ENCODE measurements at regions not wholly inside any gene's neighbourhood (a gene's known extent, or its start where the extent isn't known, plus 50 kb on each side); places are given as distances from the start of the nearest gene placed in this dataset.

GRCh38 chr9:108269371-108269770 lies 586.4 kb downstream of the ACTL7B start:
- TF ChIP-seq CTCF (conservative IDR thresholded peaks at IDR 0.05; ENCODE audit: low read depth in 2 of 2) (no peak), POLR2AphosphoS5 (IDR thresholded peaks at IDR 0.05; ENCODE audit: low read depth) (no peak), JUNB (IDR thresholded peaks at IDR 0.05; ENCODE audit: unreplicated experiment) (no peak), REST (IDR thresholded peaks at IDR 0.05; ENCODE audit: unreplicated experiment) (no peak), CREB1 (CRISPR knock-in tag; IDR thresholded peaks at IDR 0.05; ENCODE audit: low read depth) (no peak), EZH2 (IDR thresholded peaks at IDR 0.05; ENCODE audit: low read depth, unreplicated experiment) (no peak), ZNF331 (CRISPR knock-in tag; IDR thresholded peaks at IDR 0.05; ENCODE audit: low read depth) (no peak), STAT1 (IDR thresholded peaks at IDR 0.05; ENCODE audit: unreplicated experiment) (no peak), ETS1 (IDR thresholded peaks at IDR 0.05) (no peak), EZH2phosphoT487 (IDR thresholded peaks at IDR 0.05; ENCODE audit: unreplicated experiment) (no peak), NANOG (IDR thresholded peaks at IDR 0.05; ENCODE audit: borderline replicate concordance) (no peak)
- TF ChIP-seq, protein P1, sequence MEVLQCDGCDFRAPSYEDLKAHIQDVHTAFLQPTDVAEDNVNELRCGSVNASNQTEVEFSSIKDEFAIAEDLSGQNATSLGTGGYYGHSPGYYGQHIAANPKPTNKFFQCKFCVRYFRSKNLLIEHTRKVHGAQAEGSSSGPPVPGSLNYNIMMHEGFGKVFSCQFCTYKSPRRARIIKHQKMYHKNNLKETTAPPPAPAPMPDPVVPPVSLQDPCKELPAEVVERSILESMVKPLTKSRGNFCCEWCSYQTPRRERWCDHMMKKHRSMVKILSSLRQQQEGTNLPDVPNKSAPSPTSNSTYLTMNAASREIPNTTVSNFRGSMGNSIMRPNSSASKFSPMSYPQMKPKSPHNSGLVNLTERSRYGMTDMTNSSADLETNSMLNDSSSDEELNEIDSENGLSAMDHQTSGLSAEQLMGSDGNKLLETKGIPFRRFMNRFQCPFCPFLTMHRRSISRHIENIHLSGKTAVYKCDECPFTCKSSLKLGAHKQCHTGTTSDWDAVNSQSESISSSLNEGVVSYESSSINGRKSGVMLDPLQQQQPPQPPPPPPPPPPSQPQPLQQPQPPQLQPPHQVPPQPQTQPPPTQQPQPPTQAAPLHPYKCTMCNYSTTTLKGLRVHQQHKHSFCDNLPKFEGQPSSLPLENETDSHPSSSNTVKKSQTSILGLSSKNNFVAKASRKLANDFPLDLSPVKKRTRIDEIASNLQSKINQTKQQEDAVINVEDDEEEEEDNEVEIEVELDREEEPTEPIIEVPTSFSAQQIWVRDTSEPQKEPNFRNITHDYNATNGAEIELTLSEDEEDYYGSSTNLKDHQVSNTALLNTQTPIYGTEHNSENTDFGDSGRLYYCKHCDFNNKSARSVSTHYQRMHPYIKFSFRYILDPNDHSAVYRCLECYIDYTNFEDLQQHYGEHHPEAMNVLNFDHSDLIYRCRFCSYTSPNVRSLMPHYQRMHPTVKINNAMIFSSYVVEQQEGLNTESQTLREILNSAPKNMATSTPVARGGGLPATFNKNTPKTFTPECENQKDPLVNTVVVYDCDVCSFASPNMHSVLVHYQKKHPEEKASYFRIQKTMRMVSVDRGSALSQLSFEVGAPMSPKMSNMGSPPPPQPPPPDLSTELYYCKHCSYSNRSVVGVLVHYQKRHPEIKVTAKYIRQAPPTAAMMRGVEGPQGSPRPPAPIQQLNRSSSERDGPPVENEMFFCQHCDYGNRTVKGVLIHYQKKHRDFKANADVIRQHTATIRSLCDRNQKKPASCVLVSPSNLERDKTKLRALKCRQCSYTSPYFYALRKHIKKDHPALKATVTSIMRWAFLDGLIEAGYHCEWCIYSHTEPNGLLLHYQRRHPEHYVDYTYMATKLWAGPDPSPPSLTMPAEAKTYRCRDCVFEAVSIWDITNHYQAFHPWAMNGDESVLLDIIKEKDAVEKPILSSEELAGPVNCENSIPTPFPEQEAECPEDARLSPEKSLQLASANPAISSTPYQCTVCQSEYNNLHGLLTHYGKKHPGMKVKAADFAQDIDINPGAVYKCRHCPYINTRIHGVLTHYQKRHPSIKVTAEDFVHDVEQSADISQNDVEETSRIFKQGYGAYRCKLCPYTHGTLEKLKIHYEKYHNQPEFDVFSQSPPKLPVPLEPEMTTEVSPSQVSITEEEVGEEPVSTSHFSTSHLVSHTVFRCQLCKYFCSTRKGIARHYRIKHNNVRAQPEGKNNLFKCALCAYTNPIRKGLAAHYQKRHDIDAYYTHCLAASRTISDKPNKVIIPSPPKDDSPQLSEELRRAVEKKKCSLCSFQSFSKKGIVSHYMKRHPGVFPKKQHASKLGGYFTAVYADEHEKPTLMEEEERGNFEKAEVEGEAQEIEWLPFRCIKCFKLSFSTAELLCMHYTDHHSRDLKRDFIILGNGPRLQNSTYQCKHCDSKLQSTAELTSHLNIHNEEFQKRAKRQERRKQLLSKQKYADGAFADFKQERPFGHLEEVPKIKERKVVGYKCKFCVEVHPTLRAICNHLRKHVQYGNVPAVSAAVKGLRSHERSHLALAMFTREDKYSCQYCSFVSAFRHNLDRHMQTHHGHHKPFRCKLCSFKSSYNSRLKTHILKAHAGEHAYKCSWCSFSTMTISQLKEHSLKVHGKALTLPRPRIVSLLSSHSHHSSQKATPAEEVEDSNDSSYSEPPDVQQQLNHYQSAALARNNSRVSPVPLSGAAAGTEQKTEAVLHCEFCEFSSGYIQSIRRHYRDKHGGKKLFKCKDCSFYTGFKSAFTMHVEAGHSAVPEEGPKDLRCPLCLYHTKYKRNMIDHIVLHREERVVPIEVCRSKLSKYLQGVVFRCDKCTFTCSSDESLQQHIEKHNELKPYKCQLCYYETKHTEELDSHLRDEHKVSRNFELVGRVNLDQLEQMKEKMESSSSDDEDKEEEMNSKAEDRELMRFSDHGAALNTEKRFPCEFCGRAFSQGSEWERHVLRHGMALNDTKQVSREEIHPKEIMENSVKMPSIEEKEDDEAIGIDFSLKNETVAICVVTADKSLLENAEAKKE (CRISPR knock-in tag; IDR thresholded peaks at IDR 0.05), result no peak

All from GM23338 (cell line).